ENCODE measurements at regions not wholly inside any gene's neighbourhood (a gene's known extent, or its start where the extent isn't known, plus 50 kb on each side); places are given as distances from the start of the nearest gene placed in this dataset.
"Not testable (repeated sequence)": the region's sequence is repeated elsewhere in the genome, so short reads cannot be mapped to it uniquely, and the experiment has no call there.

DNA sequence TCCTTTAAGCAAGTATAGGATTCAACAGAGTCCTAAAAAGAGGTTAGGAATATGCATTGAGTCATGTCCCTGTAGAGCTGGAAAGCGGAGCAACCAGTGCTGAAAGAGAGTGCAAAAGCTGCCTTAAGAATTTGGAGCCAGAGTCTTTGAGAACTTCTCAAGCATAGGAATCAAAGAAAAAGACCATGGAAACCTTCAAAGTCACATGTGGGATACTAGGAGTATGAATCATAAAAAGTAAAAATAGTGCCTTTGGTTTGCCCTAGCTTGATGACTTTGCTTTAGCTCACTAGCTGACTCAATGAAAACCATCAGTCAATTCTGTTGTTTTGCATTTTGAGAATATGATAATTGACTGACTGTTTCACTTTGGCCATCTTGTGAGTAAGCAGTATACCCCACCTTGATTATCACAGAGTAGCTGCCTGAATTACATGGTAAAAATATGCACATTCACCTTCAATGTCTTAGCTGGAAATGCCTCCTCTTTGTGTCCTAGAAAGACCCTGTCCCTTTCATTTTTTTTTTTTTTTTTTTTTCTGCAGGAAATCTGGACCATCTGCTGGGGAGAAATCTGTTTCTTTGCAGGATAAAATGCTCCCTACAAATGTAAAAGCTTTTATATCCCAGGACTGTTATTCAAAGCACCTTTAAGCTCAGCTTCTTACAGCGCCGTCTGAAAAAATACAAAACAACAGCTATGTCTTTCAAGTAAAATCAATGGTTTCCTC is 248.6 kb upstream of the KRR1 start:
- Histone ChIP-seq H3K9me3 (ENCODE audit: control insufficient read depth in 2 of 2, low read length in 2 of 2) (no peaks in the 10 kb centered on the region), H3K9ac (ENCODE audit: low read length in 2 of 2) (no peak overlapping the region), H3K27ac (ENCODE audit: low read length) (no peak overlapping the region), H3K4me3 (ENCODE audit: low read length in 2 of 2) (no peak overlapping the region), H3K4me1 (ENCODE audit: control insufficient read depth, insufficient read depth, low read length) (no peaks in the 10 kb centered on the region), H3K27me3 (ENCODE audit: control insufficient read depth in 1 of 2, insufficient read depth in 2 of 2, low read length in 2 of 2) (no peaks in the 10 kb centered on the region), H3K36me3 (ENCODE audit: control insufficient read depth in 2 of 2, insufficient read depth in 2 of 2, low read length in 2 of 2) (no peaks in the 10 kb centered on the region)

DNA sequence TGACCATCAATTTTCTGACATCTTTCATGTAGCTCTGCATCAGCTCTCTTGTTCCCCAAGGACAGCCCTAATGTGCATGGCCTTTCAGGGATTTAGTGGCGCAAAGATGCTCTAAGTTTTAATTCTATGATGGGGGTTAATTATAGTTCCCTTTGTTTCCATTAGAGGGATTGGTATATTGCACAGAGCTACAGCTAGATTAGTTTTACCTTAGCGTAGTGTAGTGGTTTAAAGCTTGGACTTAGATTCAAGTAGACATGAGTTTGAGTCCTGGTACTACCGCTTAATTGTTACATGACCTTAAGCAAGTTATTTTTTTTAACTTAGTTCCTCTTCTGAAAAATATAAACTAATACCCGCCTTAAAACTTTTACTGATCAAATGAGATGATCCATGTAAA is 247.8 kb upstream of the KRR1 start:
- Histone ChIP-seq H3K4me1 (ENCODE audit: control insufficient read depth, insufficient read depth, low read length) (no peaks in the 10 kb centered on the region), H3K27me3 (ENCODE audit: control insufficient read depth in 1 of 2, insufficient read depth in 2 of 2, low read length in 2 of 2) (no peaks in the 10 kb centered on the region), H3K9ac (ENCODE audit: low read length in 2 of 2) (no peak overlapping the region), H3K36me3 (ENCODE audit: control insufficient read depth in 2 of 2, insufficient read depth in 2 of 2, low read length in 2 of 2) (no peaks in the 10 kb centered on the region), H3K4me3 (ENCODE audit: low read length in 2 of 2) (no peak overlapping the region), H3K9me3 (ENCODE audit: control insufficient read depth in 2 of 2, low read length in 2 of 2) (no peaks in the 10 kb centered on the region), H3K27ac (ENCODE audit: low read length) (no peak overlapping the region)

DNA sequence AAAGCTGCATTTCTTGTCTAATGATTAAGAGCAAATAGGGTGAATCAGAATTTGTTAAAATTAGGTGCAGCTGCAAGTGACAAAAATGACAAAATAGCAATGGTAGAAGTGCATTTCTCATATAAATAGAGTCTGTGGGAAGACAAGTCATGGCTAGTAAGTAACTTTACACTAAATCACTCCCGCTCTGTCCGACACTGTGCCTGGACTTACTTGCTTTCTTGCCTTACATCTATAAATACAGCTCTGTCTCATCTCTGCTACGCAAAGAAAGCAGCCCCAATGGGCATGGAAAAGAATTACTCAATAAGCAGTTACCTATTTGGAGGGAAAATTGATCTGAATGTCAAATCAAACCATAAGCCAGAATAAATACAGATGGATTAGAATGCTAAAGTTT is 245.4 kb upstream of the KRR1 start:
- H3K27me3 ChIP-seq (ENCODE audit: control insufficient read depth in 1 of 2, insufficient read depth in 2 of 2, low read length in 2 of 2), result no peaks in the 10 kb centered on the region
- H3K36me3 ChIP-seq (ENCODE audit: control insufficient read depth in 2 of 2, insufficient read depth in 2 of 2, low read length in 2 of 2), result no peaks in the 10 kb centered on the region
- H3K4me3 ChIP-seq (ENCODE audit: low read length in 2 of 2), result no peak overlapping the region
- no peak overlapping the region for H3K27ac ChIP-seq (ENCODE audit: low read length)
- no peaks in the 10 kb centered on the region for H3K4me1 ChIP-seq (ENCODE audit: control insufficient read depth, insufficient read depth, low read length)
- no peaks in the 10 kb centered on the region for H3K9me3 ChIP-seq (ENCODE audit: control insufficient read depth in 2 of 2, low read length in 2 of 2)
- no peak overlapping the region for H3K9ac ChIP-seq (ENCODE audit: low read length in 2 of 2)

DNA sequence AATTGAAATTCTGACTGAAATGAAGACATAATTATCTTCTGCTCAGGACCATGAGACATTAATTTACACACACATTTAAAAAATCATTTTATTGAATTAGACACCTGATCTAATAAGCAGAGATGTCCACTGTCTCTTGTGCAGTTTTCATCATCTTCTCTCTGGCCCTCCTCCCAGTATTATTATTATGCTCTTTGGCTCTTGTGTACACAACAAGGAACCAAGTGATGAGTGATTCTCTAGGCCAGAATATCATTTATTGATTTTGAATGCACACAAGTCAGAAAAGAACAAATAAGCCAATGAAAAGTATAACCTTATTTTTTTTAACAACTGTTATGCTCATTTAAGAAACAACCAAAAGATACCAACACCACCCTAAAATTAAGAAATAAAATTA is 244.7 kb upstream of the KRR1 start:
- Histone ChIP-seq H3K27me3 (ENCODE audit: control insufficient read depth in 1 of 2, insufficient read depth in 2 of 2, low read length in 2 of 2) (no peaks in the 10 kb centered on the region), H3K27ac (ENCODE audit: low read length) (no peak overlapping the region), H3K4me1 (ENCODE audit: control insufficient read depth, insufficient read depth, low read length) (no peaks in the 10 kb centered on the region), H3K36me3 (ENCODE audit: control insufficient read depth in 2 of 2, insufficient read depth in 2 of 2, low read length in 2 of 2) (no peaks in the 10 kb centered on the region), H3K9me3 (ENCODE audit: control insufficient read depth in 2 of 2, low read length in 2 of 2) (no peaks in the 10 kb centered on the region), H3K4me3 (ENCODE audit: low read length in 2 of 2) (no peak overlapping the region), H3K9ac (ENCODE audit: low read length in 2 of 2) (no peak overlapping the region)

DNA sequence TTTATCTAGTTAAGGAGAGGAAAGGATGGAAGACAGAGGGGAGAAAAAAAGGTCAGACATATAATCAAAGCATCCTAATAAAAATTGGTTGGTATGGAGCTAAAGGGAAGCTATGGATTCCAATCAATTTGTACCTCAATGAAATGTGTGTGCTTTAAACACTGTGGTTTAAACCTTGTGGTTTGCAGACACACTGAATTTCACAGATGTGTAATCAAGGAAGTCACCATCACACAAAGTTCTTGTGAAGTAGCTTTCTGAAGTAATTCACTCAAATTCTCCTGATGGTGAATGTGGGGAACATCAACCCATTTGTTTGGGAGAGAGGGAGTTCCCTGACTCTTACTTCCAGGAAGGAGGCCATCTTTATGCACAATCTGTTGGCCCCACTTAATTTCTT is 243.3 kb upstream of the KRR1 start:
- no peaks in the 10 kb centered on the region for H3K36me3 ChIP-seq (ENCODE audit: control insufficient read depth in 2 of 2, insufficient read depth in 2 of 2, low read length in 2 of 2)
- H3K4me1 ChIP-seq (ENCODE audit: control insufficient read depth, insufficient read depth, low read length), result no peaks in the 10 kb centered on the region
- H3K27me3 ChIP-seq (ENCODE audit: control insufficient read depth in 1 of 2, insufficient read depth in 2 of 2, low read length in 2 of 2), result no peaks in the 10 kb centered on the region
- H3K9ac ChIP-seq (ENCODE audit: low read length in 2 of 2), result no peak overlapping the region
- H3K27ac ChIP-seq (ENCODE audit: low read length), result no peak overlapping the region
- no peak overlapping the region for H3K4me3 ChIP-seq (ENCODE audit: low read length in 2 of 2)
- no peaks in the 10 kb centered on the region for H3K9me3 ChIP-seq (ENCODE audit: control insufficient read depth in 2 of 2, low read length in 2 of 2)

DNA sequence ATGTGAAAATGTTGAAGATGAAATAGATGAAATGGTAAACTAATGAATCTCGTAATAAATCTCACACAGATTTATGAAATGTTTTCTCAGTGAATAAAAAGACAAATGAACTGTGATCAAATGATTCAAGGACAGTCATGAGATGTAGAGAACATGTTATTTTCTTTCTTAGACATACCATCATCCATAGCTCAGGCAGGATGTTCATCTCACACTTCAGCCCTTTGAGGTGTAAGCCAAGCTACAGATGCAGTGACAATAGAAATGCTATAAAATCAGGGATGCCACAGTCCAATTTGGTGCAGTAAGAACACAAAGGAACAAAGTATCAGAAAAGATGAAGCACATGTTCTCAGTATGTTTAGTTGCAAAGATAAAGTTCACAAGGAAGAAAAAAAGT is 242.7 kb upstream of the KRR1 start:
- Histone ChIP-seq H3K27me3 (ENCODE audit: control insufficient read depth in 1 of 2, insufficient read depth in 2 of 2, low read length in 2 of 2) (no peaks in the 10 kb centered on the region), H3K9ac (ENCODE audit: low read length in 2 of 2) (no peak overlapping the region), H3K27ac (ENCODE audit: low read length) (no peak overlapping the region), H3K4me3 (ENCODE audit: low read length in 2 of 2) (no peak overlapping the region), H3K4me1 (ENCODE audit: control insufficient read depth, insufficient read depth, low read length) (no peaks in the 10 kb centered on the region), H3K9me3 (ENCODE audit: control insufficient read depth in 2 of 2, low read length in 2 of 2) (no peaks in the 10 kb centered on the region), H3K36me3 (ENCODE audit: control insufficient read depth in 2 of 2, insufficient read depth in 2 of 2, low read length in 2 of 2) (no peaks in the 10 kb centered on the region)

DNA sequence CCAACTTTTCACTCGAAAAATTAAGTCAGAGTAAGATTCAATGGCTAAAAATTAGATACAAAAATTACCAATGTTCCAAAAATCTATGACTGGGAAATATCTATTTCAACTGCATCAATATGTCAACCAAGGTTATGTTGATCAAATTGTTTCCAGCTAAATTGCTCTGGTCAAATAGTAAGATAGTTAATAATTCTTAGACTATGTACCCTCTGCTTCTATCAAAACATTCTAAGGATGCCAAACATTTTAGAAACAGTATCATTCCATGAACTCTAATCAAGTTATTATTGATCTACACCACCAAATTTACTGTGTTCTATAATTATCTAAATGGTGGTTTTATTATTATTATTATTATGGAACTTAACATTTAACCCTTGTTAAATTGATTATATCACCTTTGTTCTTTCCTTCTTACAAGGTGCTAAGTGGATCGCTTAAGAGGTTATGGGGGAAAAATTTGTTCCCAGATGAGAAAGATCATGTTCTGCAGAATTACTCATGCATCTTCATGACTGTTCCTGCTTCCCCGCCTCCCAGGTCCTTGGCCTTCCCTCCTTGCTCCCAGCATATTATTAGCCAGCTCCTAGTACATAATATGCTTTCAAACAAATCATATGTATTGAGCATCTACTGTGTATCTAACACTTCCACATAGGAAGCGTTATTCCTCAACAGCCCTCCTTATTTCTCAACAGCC is 240.5 kb upstream of the KRR1 start:
- Histone ChIP-seq H3K4me1 (ENCODE audit: control insufficient read depth, insufficient read depth, low read length) (no peaks in the 10 kb centered on the region), H3K36me3 (ENCODE audit: control insufficient read depth in 2 of 2, insufficient read depth in 2 of 2, low read length in 2 of 2) (no peaks in the 10 kb centered on the region), H3K27ac (ENCODE audit: low read length) (no peak overlapping the region), H3K27me3 (ENCODE audit: control insufficient read depth in 1 of 2, insufficient read depth in 2 of 2, low read length in 2 of 2) (no peaks in the 10 kb centered on the region), H3K9ac (ENCODE audit: low read length in 2 of 2) (no peak overlapping the region), H3K4me3 (ENCODE audit: low read length in 2 of 2) (no peak overlapping the region), H3K9me3 (ENCODE audit: control insufficient read depth in 2 of 2, low read length in 2 of 2) (no peaks in the 10 kb centered on the region)

DNA sequence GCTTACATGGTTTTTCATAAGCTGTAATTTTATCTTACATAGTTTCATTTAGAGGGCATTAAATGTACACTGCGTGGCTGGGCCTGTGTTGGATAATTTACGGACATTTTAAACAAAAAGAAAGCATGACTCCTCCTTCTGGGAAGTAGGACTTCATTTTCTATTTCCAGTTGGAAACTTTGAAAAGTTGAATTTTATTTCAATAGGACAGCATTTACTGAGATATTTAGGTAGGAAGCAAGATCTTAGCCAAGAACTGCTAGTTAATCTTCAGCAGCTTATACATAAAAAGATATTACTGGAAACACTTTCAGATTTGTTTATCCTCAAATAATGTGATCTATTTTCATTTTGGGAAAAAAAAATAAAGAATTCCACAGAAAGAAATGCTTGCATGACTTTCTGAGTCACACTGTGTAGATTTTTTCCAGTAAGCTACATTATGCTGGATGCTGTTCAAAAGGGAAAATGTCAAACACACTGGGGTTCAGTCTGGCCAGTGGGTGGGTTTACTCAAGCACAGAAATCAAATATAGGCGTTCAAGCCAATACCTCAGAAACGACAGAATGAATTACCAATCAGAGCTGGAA is 239.4 kb upstream of the KRR1 start:
- H3K4me3 ChIP-seq (ENCODE audit: low read length in 2 of 2), result no peak overlapping the region
- no peaks in the 10 kb centered on the region for H3K9me3 ChIP-seq (ENCODE audit: control insufficient read depth in 2 of 2, low read length in 2 of 2)
- no peak overlapping the region for H3K27ac ChIP-seq (ENCODE audit: low read length)

DNA sequence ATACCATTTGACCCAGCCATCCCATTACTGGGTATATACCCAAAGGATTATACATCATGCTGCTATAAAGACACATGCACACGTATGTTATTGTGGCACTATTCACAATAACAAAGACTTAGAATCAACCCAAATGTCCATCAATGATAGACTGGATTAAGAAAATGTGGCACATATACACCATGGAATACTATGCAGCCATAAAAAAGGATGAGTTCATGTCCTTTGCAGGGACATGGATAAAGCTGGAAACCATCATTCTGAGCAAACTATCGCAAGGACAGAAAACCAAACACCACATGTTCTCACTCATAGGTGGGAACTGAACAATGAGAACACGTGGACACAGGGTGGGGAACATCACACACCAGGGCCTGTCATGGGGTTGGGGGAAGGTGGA is 237.6 kb upstream of the KRR1 start:
- H3K36me3 ChIP-seq (ENCODE audit: control insufficient read depth in 2 of 2, insufficient read depth in 2 of 2, low read length in 2 of 2); H3K4me1 ChIP-seq (ENCODE audit: control insufficient read depth, insufficient read depth, low read length); H3K9ac ChIP-seq (ENCODE audit: low read length in 2 of 2); H3K27me3 ChIP-seq (ENCODE audit: control insufficient read depth in 1 of 2, insufficient read depth in 2 of 2, low read length in 2 of 2); H3K9me3 ChIP-seq (ENCODE audit: control insufficient read depth in 2 of 2, low read length in 2 of 2); H3K4me3 ChIP-seq (ENCODE audit: low read length in 2 of 2); H3K27ac ChIP-seq (ENCODE audit: low read length): not testable (repeated sequence)

More for the DNA sequence above, 239.4 kb upstream of the KRR1 start:
- Histone ChIP-seq H3K9ac (ENCODE audit: low read length in 2 of 2) (no peak overlapping the region), H3K27me3 (ENCODE audit: control insufficient read depth in 1 of 2, insufficient read depth in 2 of 2, low read length in 2 of 2) (no peaks in the 10 kb centered on the region), H3K36me3 (ENCODE audit: control insufficient read depth in 2 of 2, insufficient read depth in 2 of 2, low read length in 2 of 2) (no peaks in the 10 kb centered on the region), H3K4me1 (ENCODE audit: control insufficient read depth, insufficient read depth, low read length) (no peaks in the 10 kb centered on the region)

DNA sequence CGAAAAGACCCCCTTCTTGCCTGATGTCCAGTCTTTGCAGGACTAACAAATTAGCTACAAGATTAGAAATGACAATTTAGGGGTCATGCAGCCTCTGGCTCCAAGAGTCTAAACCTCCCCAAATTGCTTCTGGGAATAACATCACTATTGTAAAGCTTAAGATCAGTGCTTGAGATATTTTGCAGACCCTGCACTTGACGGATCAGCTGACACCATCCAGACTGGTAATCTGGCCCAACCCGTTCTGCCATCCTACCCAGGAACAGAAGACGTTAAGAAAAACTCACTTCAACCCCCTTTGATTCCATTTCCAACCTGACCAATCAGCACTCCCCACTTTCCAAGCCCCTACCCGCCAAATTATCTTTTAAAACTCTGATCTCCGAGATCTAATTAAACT is 236.7 kb upstream of the KRR1 start:
- H3K4me1 ChIP-seq (ENCODE audit: control insufficient read depth, insufficient read depth, low read length), result no peaks in the 10 kb centered on the region
- H3K4me3 ChIP-seq (ENCODE audit: low read length in 2 of 2), result no peak overlapping the region
- H3K9me3 ChIP-seq (ENCODE audit: control insufficient read depth in 2 of 2, low read length in 2 of 2), result no peaks in the 10 kb centered on the region
- H3K36me3 ChIP-seq (ENCODE audit: control insufficient read depth in 2 of 2, insufficient read depth in 2 of 2, low read length in 2 of 2), result no peaks in the 10 kb centered on the region
- no peaks in the 10 kb centered on the region for H3K27me3 ChIP-seq (ENCODE audit: control insufficient read depth in 1 of 2, insufficient read depth in 2 of 2, low read length in 2 of 2)
- no peak overlapping the region for H3K9ac ChIP-seq (ENCODE audit: low read length in 2 of 2)
- no peak overlapping the region for H3K27ac ChIP-seq (ENCODE audit: low read length)

DNA sequence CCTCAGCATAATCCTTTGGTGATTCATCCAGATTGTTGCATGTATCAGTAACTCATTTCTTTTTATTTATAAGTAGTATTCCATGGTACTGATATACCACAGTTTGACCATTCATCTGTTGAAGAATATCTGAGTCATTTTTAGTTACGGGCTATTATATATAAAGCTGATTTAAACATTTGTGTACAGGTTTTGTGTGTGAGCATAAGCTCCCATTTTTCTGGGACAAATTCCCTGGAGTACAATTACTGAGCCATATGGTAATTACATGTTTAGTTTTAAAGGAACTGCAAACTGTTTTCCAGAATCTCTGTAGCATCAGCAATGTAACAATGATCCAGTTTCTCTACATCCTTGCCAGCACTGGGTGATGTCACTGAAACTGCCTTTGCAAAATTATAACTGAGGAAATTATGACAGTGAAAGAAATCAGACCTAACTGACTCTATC is 236.2 kb upstream of the KRR1 start:
- H3K4me3 ChIP-seq (ENCODE audit: low read length in 2 of 2), result no peak overlapping the region
- no peaks in the 10 kb centered on the region for H3K9me3 ChIP-seq (ENCODE audit: control insufficient read depth in 2 of 2, low read length in 2 of 2)
- H3K27me3 ChIP-seq (ENCODE audit: control insufficient read depth in 1 of 2, insufficient read depth in 2 of 2, low read length in 2 of 2), result no peaks in the 10 kb centered on the region
- no peak overlapping the region for H3K9ac ChIP-seq (ENCODE audit: low read length in 2 of 2)
- no peak overlapping the region for H3K27ac ChIP-seq (ENCODE audit: low read length)
- H3K36me3 ChIP-seq (ENCODE audit: control insufficient read depth in 2 of 2, insufficient read depth in 2 of 2, low read length in 2 of 2), result no peaks in the 10 kb centered on the region
- H3K4me1 ChIP-seq (ENCODE audit: control insufficient read depth, insufficient read depth, low read length), result no peaks in the 10 kb centered on the region
